SK-N-SH (cell line): ENCODE measurements at regions not wholly inside any gene's neighbourhood (a gene's known extent, or its start where the extent isn't known, plus 50 kb on each side); places are given as distances from the start of the nearest gene placed in this dataset.

ENCODE experiments used
- CTCF ChIA-PET: fragments of 300-600, 350-600 bp; formaldehyde crosslinking; extraction: SDS; loops from one replicate; lab custom pipeline; 2021; lab: Yijun Ruan, JAX
- POLR2A ChIA-PET: fragments of 350-600 bp; sonication (Branson Sonifier 250); formaldehyde crosslinking; extraction: SDS; loops from one replicate; lab custom pipeline; 2020; ENCODE audit warnings: antibody characterized with exemption, inconsistent platforms; lab: Yijun Ruan, JAX
- DNase-seq: peaks from one replicate; pipeline ENCODE4 v3.0.0; 2012
- H2AFZ ChIP-seq: fragments of 200-600 bp; sonication (generic); 2 replicates; pipeline ENCODE4 v1.8.1; 2016; ENCODE audit warnings: antibody characterized with exemption, mild to moderate bottlenecking, low read depth
- H3F3A ChIP-seq: fragments of 200-600 bp; sonication (generic); replicated peaks from 2 replicates; pipeline ENCODE3; 2016; ENCODE audit warnings: antibody characterized with exemption, mild to moderate bottlenecking; ENCODE audit not compliant: insufficient read depth
- H3K27ac ChIP-seq, 2 experiments: fragments of 200-500 bp in 1 of 2; fragments of 200-600 bp in 1 of 2; sonication (Bioruptor generic) in 1 of 2; sonication (generic), shearing (Covaris generic) in 1 of 2; 2 replicates each; pipeline versions ENCODE4 v1.5.1 to v1.6.1; 2014 to 2016; ENCODE audit warnings: low read depth in 2 of 2, inconsistent platforms in 1 of 2, low read length in 1 of 2, mild to moderate bottlenecking in 1 of 2, mixed read lengths in 1 of 2
- H3K27me3 ChIP-seq: fragments of 200-600 bp; sonication (generic), shearing (Covaris generic); 2 replicates; pipeline ENCODE4 v1.6.1; 2016; ENCODE audit warnings: mixed run types; ENCODE audit not compliant: insufficient read depth
- H3K36me3 ChIP-seq, 2 experiments: fragments of 200-500 bp in 1 of 2; fragments of 200-600 bp in 1 of 2; sonication (Bioruptor generic) in 1 of 2; sonication (generic) in 1 of 2; replicated peaks in 1 of 2; 2 replicates each; pipeline versions ENCODE3 to v1.5.1; 2014 to 2016; ENCODE audit warnings: low read length in 1 of 2, mild to moderate bottlenecking in 1 of 2; ENCODE audit not compliant: insufficient read depth in 2 of 2, control insufficient read depth in 1 of 2
- H3K4me1 ChIP-seq, 2 experiments: fragments of 200-500 bp in 1 of 2; fragments of 200-600 bp in 1 of 2; sonication (Bioruptor generic) in 1 of 2; sonication (generic), shearing (Covaris generic) in 1 of 2; 2 replicates each; pipeline versions ENCODE4 v1.5.1 to v1.6.1; 2014 to 2016; ENCODE audit warnings: low read depth in 1 of 2, low read length in 1 of 2, mixed run types in 1 of 2; ENCODE audit not compliant: insufficient read depth in 2 of 2, control insufficient read depth in 1 of 2
- H3K4me2 ChIP-seq: fragments of 200-600 bp; sonication (generic), shearing (Covaris generic); 2 replicates; pipeline ENCODE4 v1.6.1; 2017; ENCODE audit warnings: mixed run types
- H3K4me3 ChIP-seq, 2 experiments: fragments of 200-500 bp in 1 of 2; fragments of 200-600 bp in 1 of 2; sonication (Bioruptor generic) in 1 of 2; sonication (generic), shearing (Covaris generic) in 1 of 2; 2 replicates each; pipeline versions ENCODE4 v1.5.1 to v1.8.1; 2014 to 2016; ENCODE audit warnings: low read depth in 2 of 2, inconsistent platforms in 1 of 2, low read length in 1 of 2, mild to moderate bottlenecking in 1 of 2, mixed read lengths in 1 of 2, moderate library complexity in 1 of 2
- H3K79me2 ChIP-seq: fragments of 200-600 bp; sonication (generic); 2 replicates; pipeline ENCODE4 v1.8.1; 2017; ENCODE audit warnings: mild to moderate bottlenecking; ENCODE audit not compliant: insufficient read depth
- H3K9ac ChIP-seq: fragments of 200-600 bp; sonication (generic); 2 replicates; pipeline ENCODE4 v1.6.1; 2017; ENCODE audit warnings: mixed run types
- H3K9me2 ChIP-seq: fragments of 200-600 bp; sonication (generic); 2 replicates; pipeline ENCODE4 v1.6.1; 2017; ENCODE audit warnings: mixed run types
- H3K9me3 ChIP-seq: fragments of 200-600 bp; sonication (generic); 2 replicates; pipeline ENCODE4 v1.6.1; 2017; ENCODE audit warnings: mixed run types, mild to moderate bottlenecking, moderate library complexity
- H4K20me1 ChIP-seq: fragments of 200-600 bp; sonication (generic); 2 replicates; pipeline ENCODE4 v1.6.1; 2017; ENCODE audit warnings: mild to moderate bottlenecking, mixed run types; ENCODE audit not compliant: insufficient read depth
- EP300 ChIP-seq, 2 experiments: IDR thresholded peaks; 2 replicates each; pipeline versions ENCODE4 v1.4.0 to v1.6.1; 2012; ENCODE audit warnings: borderline replicate concordance in 1 of 2, low read depth in 1 of 2, low read length in 1 of 2
- FOSL2 ChIP-seq: IDR thresholded peaks from 2 replicates; pipeline ENCODE4 v1.4.0; 2012; ENCODE audit warnings: low read depth, mild to moderate bottlenecking, moderate library complexity, borderline replicate concordance
- GABPA ChIP-seq: IDR thresholded peaks from 2 replicates; pipeline ENCODE4 v1.4.0; 2012; ENCODE audit warnings: low read depth, mild to moderate bottlenecking
- GATA2 ChIP-seq: sonication (generic); formaldehyde crosslinking; IDR thresholded peaks from 2 replicates; pipeline ENCODE4 v1.5.0; 2020; ENCODE audit warnings: mild to moderate bottlenecking, missing genetic modification reagents
- NFIC ChIP-seq: IDR thresholded peaks from 2 replicates; pipeline ENCODE4 v1.4.0; 2012; ENCODE audit warnings: borderline replicate concordance
- POLR2AphosphoS5 ChIP-seq: IDR thresholded peaks from 2 replicates; pipeline ENCODE4 v1.6.1; 2012; ENCODE audit warnings: low read depth, low read length
- REST ChIP-seq: IDR thresholded peaks from 2 replicates; pipeline ENCODE4 v1.6.1; 2012; ENCODE audit warnings: mild to moderate bottlenecking, low read depth, low read length, moderate library complexity
- TAF1 ChIP-seq: IDR thresholded peaks from 2 replicates; pipeline ENCODE4 v1.6.1; 2012; ENCODE audit warnings: low read depth, mild to moderate bottlenecking, low read length, moderate library complexity, borderline replicate concordance
- YY1 ChIP-seq: IDR thresholded peaks from 2 replicates; pipeline ENCODE4 v1.4.0; 2012; ENCODE audit warnings: low read depth, mild to moderate bottlenecking
- ZBTB33 ChIP-seq: IDR thresholded peaks from 2 replicates; pipeline ENCODE4 v1.4.0; 2012; ENCODE audit warnings: low read depth, borderline replicate concordance
- WGBS: methylation state at CpG from one replicate; pipeline ENCODE4 v1.1.6; 2017; ENCODE audit warnings: low lambda C conversion rate; 5-methylcytosine and 5-hydroxymethylcytosine counted together
- TF ChIP-seq, protein P1 (sequence below): IDR thresholded peaks from 2 replicates; pipeline ENCODE4 v1.4.0; 2012; ENCODE audit warnings: low read depth
- TF ChIP-seq, protein P2 (sequence below): fragments of 200-600 bp; sonication (generic); IDR thresholded peaks from 2 replicates; pipeline ENCODE4 v1.6.1; 2017; ENCODE audit warnings: antibody characterized with exemption, mild to moderate bottlenecking, moderate library complexity
- TF ChIP-seq, protein P3 (sequence below): IDR thresholded peaks from 2 replicates; pipeline ENCODE4; 2012

- CTCF ChIA-PET, result no interaction called here
Measured at GRCh38 chr22:47457021-47457420, 694.6 kb downstream of the TBC1D22A start.

DNA sequence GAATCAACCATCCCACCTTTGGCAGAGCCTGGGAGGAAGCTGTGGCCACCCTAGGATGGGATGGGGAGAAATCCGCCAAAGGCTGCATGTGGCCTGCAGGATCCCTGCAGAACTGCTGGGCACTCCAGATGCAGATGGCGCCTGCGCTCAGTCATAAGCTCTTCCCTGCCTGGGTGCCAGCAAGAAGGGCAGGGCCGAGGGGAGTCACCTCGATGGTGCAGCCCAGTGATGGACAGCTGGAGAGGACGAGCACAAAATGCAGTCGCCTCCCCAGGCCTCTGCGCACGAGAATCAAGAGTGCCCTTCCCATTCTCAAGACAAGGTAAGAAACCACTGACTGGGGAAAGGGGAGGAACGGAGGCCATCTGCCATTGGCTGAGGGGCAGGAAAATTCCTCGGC, 693.6 kb downstream of the TBC1D22A start:
- no peak for TF ChIP-seq POLR2AphosphoS5
- no peak for TF ChIP-seq REST
- no peak for TF ChIP-seq GABPA
- TF ChIP-seq, protein P1, sequence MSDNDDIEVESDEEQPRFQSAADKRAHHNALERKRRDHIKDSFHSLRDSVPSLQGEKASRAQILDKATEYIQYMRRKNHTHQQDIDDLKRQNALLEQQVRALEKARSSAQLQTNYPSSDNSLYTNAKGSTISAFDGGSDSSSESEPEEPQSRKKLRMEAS, result no peak
- no peak for TF ChIP-seq TAF1
- no peak for TF ChIP-seq YY1
- no peak for TF ChIP-seq ZBTB33
- peaks cover 11% of the 10 kb centered on the region for H3K9me3 ChIP-seq
- peaks cover 0 to 2% of the 10 kb centered on the region in 2 experiments; a peak in 1 of 4 replicates for H3K4me1 ChIP-seq
- no peaks in the 10 kb centered on the region for H3K9me2 ChIP-seq
- CTCF ChIA-PET, result no interaction called here
- H2AFZ ChIP-seq, result no peak overlapping the region
- DNase-seq, result no peak
- no peaks in the 10 kb centered on the region for H4K20me1 ChIP-seq
- WGBS, result 22% methylated on average over 9 of the region's 11 CpGs
- H3K36me3 ChIP-seq, result no peaks in the 10 kb centered on the region
- H3K27me3 ChIP-seq, result no peaks in the 10 kb centered on the region
- H3K27ac ChIP-seq, result no peak overlapping the region
- H3F3A ChIP-seq, result no peaks in the 10 kb centered on the region
- POLR2A ChIA-PET, result no interaction called here
- H3K79me2 ChIP-seq, result no peaks in the 10 kb centered on the region
- no peak overlapping the region for H3K4me2 ChIP-seq
- no peak overlapping the region for H3K9ac ChIP-seq
- H3K4me3 ChIP-seq, result no peak overlapping the region

More at GRCh38 chr22:47457021-47457420, 694.6 kb downstream of the TBC1D22A start:
- Histone ChIP-seq H3K9me3 (peaks cover 11% of the 10 kb centered on the region), H3K4me1 (no peaks in the 10 kb centered on the region), H3K27me3 (no peaks in the 10 kb centered on the region), H2AFZ (no peak overlapping the region), H3K9ac (no peak overlapping the region), H3K9me2 (no peaks in the 10 kb centered on the region), H3K4me3 (no peak overlapping the region), H3K27ac (no peak overlapping the region), H3F3A (no peaks in the 10 kb centered on the region), H3K79me2 (no peaks in the 10 kb centered on the region), H4K20me1 (no peaks in the 10 kb centered on the region), H3K36me3 (no peaks in the 10 kb centered on the region), H3K4me2 (no peak overlapping the region)
- WGBS, result 27% methylated on average over 9 of the region's 14 CpGs
- no peak for DNase-seq
- TF ChIP-seq NFIC (no peak), GATA2 (CRISPR knock-in tag) (no peak), EP300 (IDR thresholded peaks at IDR 0.05; ENCODE audit: borderline replicate concordance in 1 of 2, low read depth in 1 of 2, low read length in 1 of 2) (no peak), GABPA (no peak), YY1 (no peak), FOSL2 (no peak)
- TF ChIP-seq, protein P2, sequence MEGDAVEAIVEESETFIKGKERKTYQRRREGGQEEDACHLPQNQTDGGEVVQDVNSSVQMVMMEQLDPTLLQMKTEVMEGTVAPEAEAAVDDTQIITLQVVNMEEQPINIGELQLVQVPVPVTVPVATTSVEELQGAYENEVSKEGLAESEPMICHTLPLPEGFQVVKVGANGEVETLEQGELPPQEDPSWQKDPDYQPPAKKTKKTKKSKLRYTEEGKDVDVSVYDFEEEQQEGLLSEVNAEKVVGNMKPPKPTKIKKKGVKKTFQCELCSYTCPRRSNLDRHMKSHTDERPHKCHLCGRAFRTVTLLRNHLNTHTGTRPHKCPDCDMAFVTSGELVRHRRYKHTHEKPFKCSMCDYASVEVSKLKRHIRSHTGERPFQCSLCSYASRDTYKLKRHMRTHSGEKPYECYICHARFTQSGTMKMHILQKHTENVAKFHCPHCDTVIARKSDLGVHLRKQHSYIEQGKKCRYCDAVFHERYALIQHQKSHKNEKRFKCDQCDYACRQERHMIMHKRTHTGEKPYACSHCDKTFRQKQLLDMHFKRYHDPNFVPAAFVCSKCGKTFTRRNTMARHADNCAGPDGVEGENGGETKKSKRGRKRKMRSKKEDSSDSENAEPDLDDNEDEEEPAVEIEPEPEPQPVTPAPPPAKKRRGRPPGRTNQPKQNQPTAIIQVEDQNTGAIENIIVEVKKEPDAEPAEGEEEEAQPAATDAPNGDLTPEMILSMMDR, result no peak
- TF ChIP-seq, protein P1, result no peak
- TF ChIP-seq, protein P3, sequence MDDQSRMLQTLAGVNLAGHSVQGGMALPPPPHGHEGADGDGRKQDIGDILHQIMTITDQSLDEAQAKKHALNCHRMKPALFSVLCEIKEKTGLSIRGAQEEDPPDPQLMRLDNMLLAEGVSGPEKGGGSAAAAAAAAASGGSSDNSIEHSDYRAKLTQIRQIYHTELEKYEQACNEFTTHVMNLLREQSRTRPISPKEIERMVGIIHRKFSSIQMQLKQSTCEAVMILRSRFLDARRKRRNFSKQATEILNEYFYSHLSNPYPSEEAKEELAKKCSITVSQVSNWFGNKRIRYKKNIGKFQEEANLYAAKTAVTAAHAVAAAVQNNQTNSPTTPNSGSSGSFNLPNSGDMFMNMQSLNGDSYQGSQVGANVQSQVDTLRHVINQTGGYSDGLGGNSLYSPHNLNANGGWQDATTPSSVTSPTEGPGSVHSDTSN, result no peak
- POLR2A ChIA-PET, result no interaction called here
